Endothelial cell of umbilical vein (primary cell): ENCODE measurements at regions not wholly inside any gene's neighbourhood (a gene's known extent, or its start where the extent isn't known, plus 50 kb on each side); places are given as distances from the start of the nearest gene placed in this dataset.

Experiments
- BruUV-seq: library from RNA; stranded (reverse); fragments of 400-500 nt; replicated peaks from 2 replicates; lab custom pipeline; 2021; lab: Mats Ljungman, UMichigan
- CTCF ChIA-PET: fragments of 300-600, 350-600 bp; sonication (Branson Sonifier 250); formaldehyde crosslinking; loops from one replicate; lab custom pipeline; 2021; ENCODE audit warnings: antibody characterized with exemption, inconsistent platforms; lab: Charles Lee
- POLR2A ChIA-PET: fragments of 300-600, 350-600 bp; sonication (Branson Sonifier 250); formaldehyde crosslinking; loops from one replicate; lab custom pipeline; 2021; ENCODE audit warnings: antibody characterized with exemption, inconsistent platforms; lab: Charles Lee
- DNase-seq: peaks from one replicate; pipeline ENCODE4 v3.0.0-alpha.2; 2011; ENCODE audit warnings: low read depth, low spot score
- FAIRE-seq: peaks from 2 replicates; lab custom pipeline; 2011; peaks lifted over from hg19 to GRCh38; lab: Jason Lieb, UNC
- H2AFZ ChIP-seq: 2 replicates; pipeline ENCODE4 v1.6.0; 2012; ENCODE audit warnings: low read depth, low read length, control low read depth, inconsistent platforms
- H3K27ac ChIP-seq: 2 replicates; pipeline ENCODE4 v1.5.1; 2011; ENCODE audit warnings: low read depth, mild to moderate bottlenecking, control low read depth, low read length, moderate library complexity; ENCODE audit not compliant: insufficient read depth
- H3K27me3 ChIP-seq, 2 experiments: 2 replicates each; pipeline versions ENCODE4 v1.6.0 to v1.6.1; 2011; ENCODE audit warnings: low read length in 2 of 2, mixed read lengths in 1 of 2; ENCODE audit not compliant: control insufficient read depth in 2 of 2, insufficient read depth in 2 of 2
- H3K36me3 ChIP-seq, 2 experiments: 2 replicates in 1 of 2; 3 replicates in 1 of 2; pipeline ENCODE4 v1.5.1; 2011; ENCODE audit warnings: low read length in 2 of 2, mild to moderate bottlenecking in 1 of 2, moderate library complexity in 1 of 2; ENCODE audit not compliant: control insufficient read depth in 2 of 2, insufficient read depth in 2 of 2; ENCODE audit errors: extremely low read depth in 1 of 2
- H3K4me1 ChIP-seq: 3 replicates; pipeline ENCODE4 v1.5.1; 2011; ENCODE audit warnings: mild to moderate bottlenecking, low read length; ENCODE audit not compliant: control insufficient read depth, insufficient read depth; ENCODE audit errors: extremely low read depth
- H3K4me2 ChIP-seq: 2 replicates; pipeline ENCODE4 v1.6.1; 2011; ENCODE audit warnings: low read length, control low read depth, mixed read lengths; ENCODE audit not compliant: insufficient read depth
- H3K4me3 ChIP-seq, 3 experiments: fragments of 200-600 bp in 1 of 3; sonication (generic), shearing (Covaris generic) in 1 of 3; replicated peaks in 1 of 3; 2 replicates each; pipeline ENCODE4 v1.5.1; 2011 to 2016; ENCODE audit warnings: control low read depth in 3 of 3, low read length in 3 of 3, mild to moderate bottlenecking in 2 of 3, inconsistent platforms in 1 of 3, low read depth in 1 of 3, moderate library complexity in 1 of 3; ENCODE audit not compliant: insufficient read depth in 1 of 3
- H3K79me2 ChIP-seq: 2 replicates; pipeline ENCODE4 v1.6.0; 2012; ENCODE audit warnings: low read length, inconsistent platforms; ENCODE audit not compliant: control insufficient read depth, insufficient read depth
- H3K9ac ChIP-seq: replicated peaks from 2 replicates; pipeline ENCODE3; 2011; ENCODE audit warnings: low read length, control low read depth; ENCODE audit not compliant: insufficient read depth; ENCODE audit errors: extremely low read depth
- H3K9me1 ChIP-seq: replicated peaks from 3 replicates; pipeline ENCODE4 v1.6.0; 2011; ENCODE audit warnings: mild to moderate bottlenecking, low read length; ENCODE audit not compliant: control insufficient read depth, insufficient read depth; ENCODE audit errors: extremely low read depth
- H3K9me3 ChIP-seq: replicated peaks from 2 replicates; pipeline ENCODE4 v1.5.1; 2012; ENCODE audit warnings: low read length, inconsistent platforms; ENCODE audit not compliant: control insufficient read depth, insufficient read depth
- H4K20me1 ChIP-seq: replicated peaks from 2 replicates; pipeline ENCODE3; 2011; ENCODE audit warnings: mild to moderate bottlenecking, low read length; ENCODE audit not compliant: control insufficient read depth, insufficient read depth; ENCODE audit errors: extremely low read depth
- EZH2 ChIP-seq: IDR thresholded peaks from 2 replicates; pipeline ENCODE4 v1.6.1; 2012; ENCODE audit warnings: borderline replicate concordance, low read depth, mild to moderate bottlenecking, moderate library complexity, low read length, inconsistent platforms; ENCODE audit not compliant: severe bottlenecking
- FOS ChIP-seq: IDR thresholded peaks from 2 replicates; pipeline ENCODE4 v1.6.1; 2011; ENCODE audit warnings: mild to moderate bottlenecking, low read length, moderate library complexity, borderline replicate concordance; ENCODE audit not compliant: insufficient read depth
- GATA2 ChIP-seq: IDR thresholded peaks from 2 replicates; pipeline ENCODE4 v1.7.0; 2011; ENCODE audit warnings: low read depth, mild to moderate bottlenecking, moderate library complexity, mixed read lengths, low read length; ENCODE audit not compliant: insufficient read length, insufficient read depth
- JUN ChIP-seq: IDR thresholded peaks from 2 replicates; pipeline ENCODE4 v1.6.1; 2011; ENCODE audit warnings: borderline replicate concordance, low read depth; ENCODE audit not compliant: insufficient read length, insufficient read depth
- MYC ChIP-seq: IDR thresholded peaks from one replicate; pipeline ENCODE4 v1.6.1; 2011; ENCODE audit warnings: mild to moderate bottlenecking, low read depth, low read length
- POLR2A ChIP-seq: IDR thresholded peaks from 2 replicates; pipeline ENCODE4 v1.6.1; 2012; ENCODE audit warnings: low read depth, mild to moderate bottlenecking, control low read depth, low read length
- POLR2AphosphoS5 ChIP-seq: IDR thresholded peaks from 2 replicates; pipeline ENCODE4 v1.6.1; 2012; ENCODE audit warnings: low read depth, mild to moderate bottlenecking, control low read depth, low read length, moderate library complexity; ENCODE audit not compliant: insufficient read depth
- dilution Hi-C: fragments of 300-500 bp; cut with MboI; formaldehyde crosslinking; loops from one replicate; pipeline ENCODE4 v1.15.0; 2019; ENCODE audit warnings: low sequenced_read_pairs; ENCODE audit not compliant: extremely low pct_ligation_motif_present
- intact Hi-C: fragments of 100-400 bp; cut with micrococcal nuclease; formaldehyde crosslinking; loops from one replicate; pipeline ENCODE4 v1.10.0; 2022
- TF ChIP-seq, protein P1 (sequence below): IDR thresholded peaks from 2 replicates; pipeline ENCODE4 v1.6.1; 2011; ENCODE audit not compliant: insufficient read depth, insufficient read length
- TF ChIP-seq, protein P2 (sequence below), 2 donors: IDR thresholded peaks; 1 replicate in 1 of 2; 2 replicates in 1 of 2; pipeline ENCODE4 v1.5.1; 2011; ENCODE audit warnings: low read length in 2 of 2, mild to moderate bottlenecking in 2 of 2, moderate library complexity in 2 of 2, control low read depth in 1 of 2, inconsistent platforms in 1 of 2, low read depth in 1 of 2; ENCODE audit not compliant: insufficient read depth in 1 of 2; ENCODE audit errors: extremely low read depth in 1 of 2

DNA sequence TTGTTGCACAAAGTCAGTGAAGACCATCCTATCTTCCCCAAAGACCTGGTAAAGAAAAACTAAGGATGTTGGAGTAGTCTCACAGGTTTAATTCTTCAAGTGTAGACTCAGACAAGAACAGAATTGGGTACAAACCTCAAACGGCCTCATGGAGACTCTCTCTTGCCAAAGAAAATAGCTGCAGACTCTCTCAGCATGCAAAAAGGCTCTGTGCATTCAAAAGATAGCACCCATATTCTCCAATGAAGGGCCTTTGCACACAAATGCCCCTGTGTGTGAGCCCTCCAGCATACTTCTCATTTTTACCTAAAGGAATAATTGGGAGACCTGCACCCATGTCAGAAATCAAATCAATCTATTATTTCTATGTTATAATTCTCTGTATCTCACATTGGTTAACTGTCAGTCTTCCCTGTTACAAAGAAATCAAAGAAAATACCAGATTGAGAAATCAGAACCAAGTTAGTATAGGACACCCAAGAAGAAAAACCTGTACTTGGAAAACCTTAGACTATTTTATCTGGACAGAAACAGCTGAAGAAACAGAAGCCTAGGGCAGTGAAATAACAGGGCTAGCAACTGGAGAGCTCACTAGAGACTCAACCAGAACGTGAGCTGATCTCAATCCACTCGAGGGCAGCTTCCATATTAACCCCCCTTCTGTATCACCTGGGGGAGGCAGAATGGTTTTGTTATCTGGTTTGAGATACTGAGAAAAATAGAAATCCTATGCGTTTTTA lies 134.7 kb upstream of the DNAJC10 start:
- no peak overlapping the region for H3K9ac ChIP-seq
- no peaks in the 10 kb centered on the region for H4K20me1 ChIP-seq
- no peak overlapping the region for H3K27ac ChIP-seq
- H3K4me1 ChIP-seq = no peaks in the 10 kb centered on the region
- no peaks in the 10 kb centered on the region for H3K36me3 ChIP-seq
- H3K4me3 ChIP-seq = no peak overlapping the region
- H3K79me2 ChIP-seq = no peaks in the 10 kb centered on the region
- DNase-seq = no peak
- no peaks in the 10 kb centered on the region for H3K27me3 ChIP-seq
- ChIA-PET POLR2A (no interaction called here), CTCF (no interaction called here)
- intact Hi-C loops = no loop called here
- H3K4me2 ChIP-seq = no peak overlapping the region
- FAIRE-seq = no peak
- H2AFZ ChIP-seq = no peak overlapping the region
- dilution Hi-C loops = no loop called here
- no peaks in the 10 kb centered on the region for H3K9me1 ChIP-seq
- TF ChIP-seq MYC = no peak
- TF ChIP-seq GATA2 = no peak
- TF ChIP-seq, protein P1, sequence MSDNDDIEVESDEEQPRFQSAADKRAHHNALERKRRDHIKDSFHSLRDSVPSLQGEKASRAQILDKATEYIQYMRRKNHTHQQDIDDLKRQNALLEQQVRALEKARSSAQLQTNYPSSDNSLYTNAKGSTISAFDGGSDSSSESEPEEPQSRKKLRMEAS = no peak
- TF ChIP-seq JUN = no peak
- no peak for TF ChIP-seq FOS
- TF ChIP-seq EZH2 = no peak
- TF ChIP-seq POLR2A = no peak
- no peak for TF ChIP-seq POLR2AphosphoS5
- TF ChIP-seq, protein P2, sequence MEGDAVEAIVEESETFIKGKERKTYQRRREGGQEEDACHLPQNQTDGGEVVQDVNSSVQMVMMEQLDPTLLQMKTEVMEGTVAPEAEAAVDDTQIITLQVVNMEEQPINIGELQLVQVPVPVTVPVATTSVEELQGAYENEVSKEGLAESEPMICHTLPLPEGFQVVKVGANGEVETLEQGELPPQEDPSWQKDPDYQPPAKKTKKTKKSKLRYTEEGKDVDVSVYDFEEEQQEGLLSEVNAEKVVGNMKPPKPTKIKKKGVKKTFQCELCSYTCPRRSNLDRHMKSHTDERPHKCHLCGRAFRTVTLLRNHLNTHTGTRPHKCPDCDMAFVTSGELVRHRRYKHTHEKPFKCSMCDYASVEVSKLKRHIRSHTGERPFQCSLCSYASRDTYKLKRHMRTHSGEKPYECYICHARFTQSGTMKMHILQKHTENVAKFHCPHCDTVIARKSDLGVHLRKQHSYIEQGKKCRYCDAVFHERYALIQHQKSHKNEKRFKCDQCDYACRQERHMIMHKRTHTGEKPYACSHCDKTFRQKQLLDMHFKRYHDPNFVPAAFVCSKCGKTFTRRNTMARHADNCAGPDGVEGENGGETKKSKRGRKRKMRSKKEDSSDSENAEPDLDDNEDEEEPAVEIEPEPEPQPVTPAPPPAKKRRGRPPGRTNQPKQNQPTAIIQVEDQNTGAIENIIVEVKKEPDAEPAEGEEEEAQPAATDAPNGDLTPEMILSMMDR (IDR thresholded peaks at IDR 0.05; ENCODE audit: extremely low read depth in 1 of 2, insufficient read depth in 1 of 2, low read depth in 1 of 2, low read length in 2 of 2) = no peak
- no TSS peak for BruUV-seq
- H3K9me3 ChIP-seq = no peaks in the 10 kb centered on the region
